Activated T-helper 2 cell treated with anti-CD3 and anti-CD28 coated beads, Interferon-gamma antibody, Interleukin-2, Interleukin-4, amounts not matched to agents 10 μg/mL and 5 μg/mL and 100 μg/mL, durations not matched to agents 14 hours and 24 hours and 36 hours (primary cell): ENCODE measurements at regions not wholly inside any gene's neighbourhood (a gene's known extent, or its start where the extent isn't known, plus 50 kb on each side); places are given as distances from the start of the nearest gene placed in this dataset.

Experiments
- DNase-seq: peaks from one replicate; pipeline ENCODE4 v3.0.0; 2021; ENCODE audit warnings: low spot score
- H3K27ac Mint-ChIP-seq: one replicate; pipeline ENCODE4 v1.8.0; 2021; ENCODE audit warnings: mixed read lengths
- H3K27me3 Mint-ChIP-seq: one replicate; pipeline ENCODE4 v1.8.0; 2021; ENCODE audit warnings: low read depth, mixed read lengths
- H3K36me3 Mint-ChIP-seq: one replicate; pipeline ENCODE4 v1.8.0; 2021; ENCODE audit warnings: low read depth, mixed read lengths
- H3K4me1 Mint-ChIP-seq: one replicate; pipeline ENCODE4 v1.8.0; 2021; ENCODE audit warnings: low read depth, mixed read lengths
- H3K4me3 Mint-ChIP-seq: one replicate; pipeline ENCODE4 v1.8.0; 2021; ENCODE audit warnings: low read depth, mild to moderate bottlenecking, moderate library complexity, mixed read lengths
- H3K9me3 Mint-ChIP-seq: one replicate; pipeline ENCODE4 v1.8.0; 2021; ENCODE audit warnings: mixed read lengths
- intact Hi-C: fragments of 100-400 bp; cut with micrococcal nuclease; formaldehyde crosslinking; loops from one replicate; pipeline ENCODE4 v1.15.1; 2023

DNA sequence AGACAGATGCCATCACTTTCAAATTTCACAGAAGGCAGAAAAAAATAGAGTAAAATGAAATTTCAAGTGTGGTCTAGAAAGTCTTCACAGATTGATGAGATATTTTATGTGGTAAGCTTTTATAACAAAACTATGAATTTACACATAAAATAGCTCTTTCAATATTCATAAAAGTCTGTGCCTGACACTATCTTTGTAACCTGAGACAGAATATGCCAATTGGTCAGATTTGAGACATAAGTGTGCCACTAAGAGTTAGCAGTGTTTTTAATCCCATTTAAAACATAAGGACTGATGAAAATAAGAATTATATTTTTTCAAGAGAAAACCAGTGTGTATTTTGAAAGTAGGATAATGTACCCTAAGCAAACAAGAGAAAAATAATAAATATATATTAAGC is 769.5 kb upstream of the LUZP2 start:
- H3K9me3 Mint-ChIP-seq = peaks cover 15% of the 10 kb centered on the region
- no peaks in the 10 kb centered on the region for H3K36me3 Mint-ChIP-seq
- H3K27ac Mint-ChIP-seq = no peak overlapping the region
- no peak for DNase-seq
- H3K4me1 Mint-ChIP-seq = no peaks in the 10 kb centered on the region
- intact Hi-C loops = no loop called here
- H3K4me3 Mint-ChIP-seq = no peak overlapping the region
- H3K27me3 Mint-ChIP-seq = no peaks in the 10 kb centered on the region

DNA sequence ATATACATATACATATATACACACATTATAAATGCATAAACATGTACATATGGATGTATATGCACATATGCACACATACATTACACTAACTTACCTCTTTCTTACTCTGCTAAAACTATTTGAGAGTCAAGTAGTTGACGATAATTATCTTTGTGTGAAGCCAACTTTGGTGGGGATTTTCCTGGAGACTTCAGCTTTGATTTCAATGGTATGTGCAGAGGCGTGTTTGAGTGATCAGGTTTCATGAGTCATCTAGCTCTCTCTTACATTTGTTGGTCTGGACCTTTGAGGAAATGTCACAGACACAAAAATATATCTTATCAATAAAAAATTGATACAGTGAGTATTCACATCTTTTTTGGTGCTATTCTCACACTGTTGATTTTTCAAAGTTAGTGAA is 769.1 kb upstream of the LUZP2 start:
- no peaks in the 10 kb centered on the region for H3K36me3 Mint-ChIP-seq
- H3K4me3 Mint-ChIP-seq = no peak overlapping the region
- no peak overlapping the region for H3K27ac Mint-ChIP-seq
- DNase-seq = no peak
- no peaks in the 10 kb centered on the region for H3K27me3 Mint-ChIP-seq
- no peaks in the 10 kb centered on the region for H3K4me1 Mint-ChIP-seq
- peaks cover 19% of the 10 kb centered on the region for H3K9me3 Mint-ChIP-seq
- intact Hi-C loops = no loop called here

DNA sequence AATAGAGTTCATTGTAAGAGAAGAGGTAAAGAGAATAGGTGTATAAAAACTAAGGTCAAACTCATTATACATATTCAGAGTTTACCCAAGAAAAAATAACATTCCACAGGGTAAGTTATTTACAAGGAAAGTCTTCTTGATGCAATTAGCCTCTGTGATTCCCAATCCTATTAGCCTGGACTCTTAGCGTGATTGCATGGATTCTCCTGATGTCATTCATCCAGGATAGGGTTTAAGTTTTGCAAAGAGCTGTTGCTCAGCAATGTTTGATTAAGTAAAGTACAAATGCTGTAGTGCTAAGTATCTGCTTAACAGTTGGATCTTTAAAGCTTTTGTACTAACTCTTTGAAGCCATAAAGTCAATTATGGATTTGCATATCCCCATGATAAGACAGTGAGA is 767.8 kb upstream of the LUZP2 start:
- no peaks in the 10 kb centered on the region for H3K36me3 Mint-ChIP-seq
- no peak overlapping the region for H3K4me3 Mint-ChIP-seq
- no peak overlapping the region for H3K27ac Mint-ChIP-seq
- intact Hi-C loops = no loop called here
- no peak for DNase-seq
- H3K4me1 Mint-ChIP-seq = no peaks in the 10 kb centered on the region
- peaks cover 23% of the 10 kb centered on the region for H3K9me3 Mint-ChIP-seq
- no peaks in the 10 kb centered on the region for H3K27me3 Mint-ChIP-seq

DNA sequence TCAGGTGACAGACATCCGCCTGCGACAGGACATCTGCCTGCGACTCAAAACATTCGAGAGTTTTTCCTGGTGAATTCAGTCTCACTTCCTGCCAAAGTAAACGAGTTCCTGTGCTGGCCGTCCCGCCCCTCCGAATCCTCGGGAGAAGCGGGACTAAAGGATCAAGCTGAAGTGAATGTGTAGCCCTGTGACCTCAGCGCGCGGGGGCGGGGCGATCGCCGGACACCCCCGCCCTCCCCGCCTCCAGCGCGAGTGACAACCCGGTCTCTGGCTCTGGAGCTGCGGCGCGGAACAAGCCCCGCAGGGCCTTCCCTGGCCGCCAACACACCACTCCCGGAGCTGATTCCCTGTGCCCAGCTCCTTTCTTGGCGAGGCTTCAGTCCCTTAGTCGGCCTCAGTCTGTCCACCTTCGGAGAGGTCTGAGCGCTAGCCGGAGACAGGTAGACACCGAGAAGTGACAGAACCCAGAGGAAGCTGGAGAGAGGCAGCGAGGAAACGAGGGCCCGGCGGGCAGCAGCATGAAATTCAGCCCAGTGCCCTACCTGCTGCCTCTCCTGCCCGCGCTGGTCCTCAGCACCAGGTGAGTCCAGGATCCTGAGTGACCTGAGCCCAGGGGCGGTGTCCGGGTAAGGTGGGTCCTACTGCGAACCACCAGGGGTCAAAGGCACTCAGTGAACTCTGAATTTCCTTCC is 766.4 kb upstream of the LUZP2 start:
- no peaks in the 10 kb centered on the region for H3K36me3 Mint-ChIP-seq
- intact Hi-C loops = no loop called here
- no peak for DNase-seq
- no peaks in the 10 kb centered on the region for H3K27me3 Mint-ChIP-seq
- H3K4me1 Mint-ChIP-seq = no peaks in the 10 kb centered on the region
- H3K27ac Mint-ChIP-seq = no peak overlapping the region
- H3K9me3 Mint-ChIP-seq = peaks cover 35% of the 10 kb centered on the region
- no peak overlapping the region for H3K4me3 Mint-ChIP-seq

DNA sequence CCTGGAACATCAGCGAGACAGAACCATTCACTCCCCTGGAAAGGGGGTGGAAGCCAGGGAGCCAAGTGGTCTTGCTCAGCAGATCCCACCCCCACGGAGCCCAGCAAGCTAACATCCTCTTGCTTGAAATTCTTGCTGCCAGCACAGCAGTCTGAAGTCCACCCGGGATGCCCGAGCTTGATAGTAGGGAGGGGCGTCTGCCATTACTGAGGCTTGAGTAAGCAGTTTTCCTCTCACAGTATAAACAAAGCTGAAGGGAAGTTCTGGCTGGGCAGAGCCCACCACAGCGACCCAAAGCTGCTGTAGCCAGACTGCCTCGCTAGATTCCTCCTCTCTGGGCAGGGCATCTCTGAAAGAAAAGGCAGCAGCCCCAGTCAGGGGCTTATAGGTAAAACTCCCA is 764.8 kb upstream of the LUZP2 start:
- H3K4me1 Mint-ChIP-seq = no peaks in the 10 kb centered on the region

DNA sequence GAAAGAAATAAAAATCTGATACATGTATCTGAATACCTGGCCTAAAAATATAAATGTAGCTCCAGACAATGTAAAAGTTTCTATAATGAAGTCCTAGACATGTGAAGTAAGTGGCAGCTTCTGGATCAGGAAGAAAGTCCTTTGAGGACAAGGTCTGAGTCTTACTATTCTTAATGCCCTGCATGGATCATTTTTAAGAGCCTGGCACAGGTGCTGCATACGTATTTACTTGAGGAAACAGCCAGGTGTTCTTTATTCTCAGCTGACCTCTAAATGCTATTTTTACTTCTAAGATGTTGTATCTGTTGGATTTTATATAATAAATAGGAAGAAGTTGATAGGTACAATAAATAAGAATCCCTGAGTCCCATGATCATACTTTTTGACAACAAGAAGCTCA is 750.0 kb upstream of the LUZP2 start:
- no peak overlapping the region for H3K27ac Mint-ChIP-seq
- H3K36me3 Mint-ChIP-seq = no peaks in the 10 kb centered on the region
- H3K4me3 Mint-ChIP-seq = no peak overlapping the region
- no peaks in the 10 kb centered on the region for H3K4me1 Mint-ChIP-seq
- DNase-seq = no peak
- H3K27me3 Mint-ChIP-seq = no peaks in the 10 kb centered on the region
- H3K9me3 Mint-ChIP-seq = peaks cover 15% of the 10 kb centered on the region
- intact Hi-C loops = no loop called here

More for the DNA sequence above, 764.8 kb upstream of the LUZP2 start:
- no peaks in the 10 kb centered on the region for H3K27me3 Mint-ChIP-seq
- no peak overlapping the region for H3K4me3 Mint-ChIP-seq
- peaks cover 30% of the 10 kb centered on the region for H3K9me3 Mint-ChIP-seq
- no peak for DNase-seq
- H3K27ac Mint-ChIP-seq = no peak overlapping the region
- intact Hi-C loops = no loop called here
- H3K36me3 Mint-ChIP-seq = no peaks in the 10 kb centered on the region

DNA sequence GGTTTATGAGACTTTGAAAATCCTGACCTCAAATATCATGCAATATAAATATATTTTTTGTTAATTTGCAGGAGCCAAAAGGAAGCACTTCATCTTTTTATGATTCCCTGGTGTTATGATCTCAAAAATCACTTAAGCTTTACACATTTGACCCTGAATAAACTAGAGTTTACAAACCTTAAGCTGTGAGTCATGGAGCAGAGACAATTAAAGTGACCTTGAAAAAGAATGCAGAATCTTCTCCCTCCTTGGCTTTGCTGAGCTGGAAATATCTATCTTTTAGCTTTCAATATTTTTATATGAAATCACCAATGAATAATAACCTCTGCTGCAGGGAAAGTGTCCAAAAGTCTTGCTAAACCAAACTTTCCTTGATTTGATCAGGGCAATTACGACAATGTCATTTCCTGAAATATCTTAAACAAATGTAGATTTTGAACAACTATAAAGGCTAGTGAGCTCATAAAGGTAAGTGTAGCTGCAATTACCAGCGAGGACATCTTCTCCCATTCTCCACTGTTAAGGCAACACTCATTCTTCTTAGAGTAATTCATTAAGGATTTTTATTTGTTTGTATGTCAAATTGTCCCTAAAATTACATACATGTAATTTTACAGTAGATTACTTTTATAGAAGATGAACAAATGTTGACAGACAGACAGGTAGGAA is 747.0 kb upstream of the LUZP2 start:
- no peak for DNase-seq
- intact Hi-C loops = no loop called here
- no peaks in the 10 kb centered on the region for H3K4me1 Mint-ChIP-seq
- H3K9me3 Mint-ChIP-seq = peaks cover 9% of the 10 kb centered on the region
- H3K4me3 Mint-ChIP-seq = no peak overlapping the region
- H3K27ac Mint-ChIP-seq = no peak overlapping the region
- H3K36me3 Mint-ChIP-seq = no peaks in the 10 kb centered on the region
- no peaks in the 10 kb centered on the region for H3K27me3 Mint-ChIP-seq

DNA sequence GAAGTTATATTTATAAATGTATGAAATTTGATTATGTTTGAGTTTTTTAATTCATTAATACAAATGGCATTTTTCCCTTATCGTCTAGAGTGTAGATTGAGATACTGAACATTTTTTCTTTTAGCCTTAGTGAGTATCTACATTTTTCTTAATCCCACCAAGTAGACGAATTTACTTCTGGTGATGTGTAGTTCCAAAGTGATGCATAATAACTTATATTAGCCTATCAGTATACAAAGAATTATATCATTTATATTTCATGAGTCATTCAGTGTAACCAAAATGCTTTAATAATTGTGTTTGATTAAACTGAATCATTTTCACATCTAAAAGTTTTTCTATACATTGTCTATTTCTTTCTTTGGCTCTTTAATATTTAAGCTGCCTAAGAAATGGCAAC is 745.6 kb upstream of the LUZP2 start:
- no peak for DNase-seq
- intact Hi-C loops = no loop called here
- no peaks in the 10 kb centered on the region for H3K4me1 Mint-ChIP-seq

DNA sequence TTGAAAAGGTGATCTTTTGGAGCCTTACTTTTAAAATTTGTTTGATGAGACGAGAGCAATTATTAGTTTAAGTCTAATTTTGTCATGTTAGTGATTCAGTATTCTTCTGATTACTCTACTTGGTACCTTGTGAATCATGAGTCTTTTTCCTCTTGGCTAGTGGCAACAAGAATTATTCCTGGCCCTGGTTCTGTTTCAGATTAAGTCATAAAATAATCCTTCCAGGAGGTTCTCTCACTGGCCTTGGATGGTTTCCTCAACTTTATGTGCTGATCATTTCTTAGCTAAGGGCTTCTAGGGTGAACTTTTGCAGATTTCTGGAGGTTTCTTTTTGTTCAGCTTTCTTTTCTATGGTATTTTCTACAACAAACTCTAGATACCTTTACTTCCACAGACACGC is 741.8 kb upstream of the LUZP2 start:
- H3K36me3 Mint-ChIP-seq = no peaks in the 10 kb centered on the region
- intact Hi-C loops = no loop called here

More for the DNA sequence above, 745.6 kb upstream of the LUZP2 start:
- H3K4me3 Mint-ChIP-seq = no peak overlapping the region
- peaks cover 18% of the 10 kb centered on the region for H3K9me3 Mint-ChIP-seq
- H3K27ac Mint-ChIP-seq = no peak overlapping the region
- H3K27me3 Mint-ChIP-seq = no peaks in the 10 kb centered on the region
- no peaks in the 10 kb centered on the region for H3K36me3 Mint-ChIP-seq

DNA sequence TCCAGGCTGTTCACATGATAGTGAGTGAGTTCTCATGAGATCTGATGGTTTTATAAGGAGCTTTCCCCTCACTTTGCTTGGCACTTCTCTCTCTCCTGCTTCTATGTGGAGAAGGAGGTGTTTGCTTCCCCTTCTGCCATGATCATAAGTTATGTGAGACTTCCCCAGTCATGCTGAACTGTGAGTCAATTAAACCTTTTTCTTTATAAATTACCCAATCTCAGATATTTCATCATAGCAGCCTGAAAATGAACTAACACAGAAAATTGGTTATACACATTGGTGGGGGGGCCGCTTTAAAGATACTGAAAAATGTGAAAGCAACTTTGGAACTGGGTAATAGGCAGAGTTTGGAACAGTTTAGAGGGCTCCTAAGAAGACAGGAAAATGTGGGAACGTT is 741.1 kb upstream of the LUZP2 start:
- no peak overlapping the region for H3K4me3 Mint-ChIP-seq
- no peak overlapping the region for H3K27ac Mint-ChIP-seq
- no peaks in the 10 kb centered on the region for H3K4me1 Mint-ChIP-seq

More for the DNA sequence above, 741.8 kb upstream of the LUZP2 start:
- H3K4me1 Mint-ChIP-seq = no peaks in the 10 kb centered on the region
- no peaks in the 10 kb centered on the region for H3K27me3 Mint-ChIP-seq
- DNase-seq = no peak
- peaks cover 13% of the 10 kb centered on the region for H3K9me3 Mint-ChIP-seq
- no peak overlapping the region for H3K4me3 Mint-ChIP-seq
- no peak overlapping the region for H3K27ac Mint-ChIP-seq

DNA sequence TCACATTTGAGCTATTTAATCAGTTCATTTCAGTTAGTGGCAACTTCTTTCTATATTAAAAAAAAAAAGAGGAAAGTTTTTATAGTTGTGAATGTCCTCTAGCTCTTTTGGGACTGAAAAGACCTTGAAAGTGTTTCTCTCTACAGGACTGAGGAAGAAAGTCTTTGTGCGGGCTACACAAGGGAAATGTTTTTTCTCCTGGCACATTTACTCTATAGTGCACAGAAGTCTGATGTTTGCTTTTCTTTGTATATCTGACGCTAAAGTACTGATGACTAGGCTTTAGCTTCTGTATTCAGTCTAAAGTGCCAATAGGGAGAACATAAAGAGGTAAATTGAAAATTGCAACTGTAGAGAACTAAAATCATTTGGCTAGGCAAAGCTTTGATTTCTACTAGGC is 737.4 kb upstream of the LUZP2 start:
- Mint-ChIP-seq H3K36me3 (no peaks in the 10 kb centered on the region), H3K4me3 (no peak overlapping the region), H3K9me3 (peaks cover 10% of the 10 kb centered on the region), H3K27me3 (no peaks in the 10 kb centered on the region), H3K27ac (no peak overlapping the region), H3K4me1 (no peaks in the 10 kb centered on the region)
- intact Hi-C loops = no loop called here
- no peak for DNase-seq

More for the DNA sequence above, 741.1 kb upstream of the LUZP2 start:
- no peaks in the 10 kb centered on the region for H3K36me3 Mint-ChIP-seq
- H3K27me3 Mint-ChIP-seq = no peaks in the 10 kb centered on the region
- H3K9me3 Mint-ChIP-seq = peaks cover 10% of the 10 kb centered on the region
- DNase-seq = no peak
- intact Hi-C loops = no loop called here

DNA sequence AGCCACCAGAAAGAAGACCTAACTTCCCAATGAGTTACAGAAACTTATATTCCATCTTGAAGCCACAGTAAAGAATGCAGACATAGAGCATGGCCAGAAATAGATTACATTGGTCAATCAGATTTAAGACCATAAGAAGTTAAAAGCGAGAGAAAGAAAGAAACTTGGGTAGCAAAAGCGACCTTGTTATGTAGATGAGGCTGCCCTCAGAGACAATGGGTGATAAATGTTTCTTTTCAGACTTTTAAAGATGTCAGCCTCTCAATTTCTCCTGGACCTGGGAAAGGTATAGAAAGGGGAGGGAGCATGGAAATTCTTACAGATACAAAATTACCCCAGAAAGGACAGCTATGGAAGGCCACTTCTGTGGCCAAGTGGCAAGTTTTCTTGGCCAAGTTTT is 732.6 kb upstream of the LUZP2 start:
- no peaks in the 10 kb centered on the region for H3K4me1 Mint-ChIP-seq
- H3K27ac Mint-ChIP-seq = no peak overlapping the region
- no peaks in the 10 kb centered on the region for H3K27me3 Mint-ChIP-seq
- H3K36me3 Mint-ChIP-seq = no peaks in the 10 kb centered on the region
- intact Hi-C loops = no loop called here
- DNase-seq = no peak
- H3K4me3 Mint-ChIP-seq = no peak overlapping the region
- peaks cover 14% of the 10 kb centered on the region for H3K9me3 Mint-ChIP-seq

DNA sequence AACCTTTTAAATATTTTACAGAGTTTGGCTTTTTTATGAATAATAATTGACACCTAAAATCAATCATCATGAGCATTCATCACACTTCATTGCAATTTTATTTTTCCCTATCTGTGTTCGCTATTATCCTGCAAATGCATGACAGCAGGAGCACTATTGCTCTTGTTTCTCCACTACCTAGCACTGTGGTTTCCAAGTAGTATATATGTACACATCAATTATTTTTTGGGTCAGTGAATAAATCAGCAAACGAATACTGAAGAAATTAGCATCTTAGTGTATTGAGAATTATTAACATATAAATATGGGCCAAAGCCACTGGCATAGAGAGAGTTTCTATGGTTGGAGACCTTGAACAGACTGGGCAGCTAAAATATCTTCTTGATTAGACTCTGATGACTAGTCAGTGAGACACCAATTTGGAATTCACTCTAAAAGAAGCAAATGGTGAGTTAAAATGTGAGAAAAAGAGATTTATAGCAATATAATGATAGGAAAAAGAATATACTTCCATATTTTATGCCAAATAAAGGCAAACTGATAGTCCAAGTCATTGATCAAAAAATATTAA is 731.1 kb upstream of the LUZP2 start:
- no peak overlapping the region for H3K27ac Mint-ChIP-seq
- DNase-seq = no peak
- H3K9me3 Mint-ChIP-seq = peaks cover 22% of the 10 kb centered on the region
- no peaks in the 10 kb centered on the region for H3K4me1 Mint-ChIP-seq
- intact Hi-C loops = no loop called here
- no peaks in the 10 kb centered on the region for H3K27me3 Mint-ChIP-seq
- no peak overlapping the region for H3K4me3 Mint-ChIP-seq
- H3K36me3 Mint-ChIP-seq = no peaks in the 10 kb centered on the region
